Prostate gland (tissue), 2 donors: ENCODE measurements at regions not wholly inside any gene's neighbourhood (a gene's known extent, or its start where the extent isn't known, plus 50 kb on each side); places are given as distances from the start of the nearest gene placed in this dataset.

Experiments
- CTCF ChIP-seq, 4 experiments: fragments of 200-600 bp in 2 of 4; fragments of 450-650 bp in 2 of 4; sonication (generic) in 2 of 4; IDR thresholded peaks; 1 replicate in 3 of 4; 2 replicates in 1 of 4; pipeline ENCODE4 v1.5.1; 2016 to 2019; ENCODE audit warnings: antibody characterized with exemption in 4 of 4, mild to moderate bottlenecking in 2 of 4, moderate library complexity in 2 of 4
- POLR2A ChIP-seq: fragments of 450-650 bp; IDR thresholded peaks from one replicate; pipeline ENCODE4 v1.6.1; 2016; ENCODE audit warnings: antibody characterized with exemption, mild to moderate bottlenecking
- POLR2AphosphoS5 ChIP-seq: sonication (generic); formaldehyde crosslinking; IDR thresholded peaks from one replicate; pipeline ENCODE4 v1.6.1; 2017; ENCODE audit warnings: antibody characterized with exemption

GRCh38 chr3:153063337-153063736 is 98.7 kb upstream of the RAP2B start:
- TF ChIP-seq CTCF (IDR thresholded peaks at IDR 0.05) (no peak), POLR2A (no peak), POLR2AphosphoS5 (no peak)
